HepG2 (cell line): ENCODE measurements at regions not wholly inside any gene's neighbourhood (a gene's known extent, or its start where the extent isn't known, plus 50 kb on each side); places are given as distances from the start of the nearest gene placed in this dataset.

Experiments used
- ATAC-seq: fragments of 200-7000 bp; cut with Tn5 transposase; 3 replicates; pipeline ENCODE4 v1.9.1; 2020; ENCODE audit warnings: mild to moderate bottlenecking, moderate library complexity
- BruUV-seq: library from RNA; stranded (reverse); fragments of 400-500 nt; replicated peaks from 2 replicates; lab custom pipeline; 2021; lab: Mats Ljungman, UMichigan
- CTCF ChIA-PET: fragments of 300-600 bp; formaldehyde crosslinking; extraction: SDS; loops from one replicate; lab custom pipeline; 2021; ENCODE audit warnings: low total read pairs, inconsistent platforms, low intra/inter-chr PET ratio; lab: Yijun Ruan, JAX
- POLR2A ChIA-PET: fragments of 350-600 bp; sonication (Branson Sonifier 250); formaldehyde crosslinking; loops from one replicate; lab custom pipeline; 2020; ENCODE audit warnings: antibody characterized with exemption, inconsistent platforms; lab: Yijun Ruan, JAX
- DNase-seq: peaks from one replicate; pipeline ENCODE4 v3.0.0-alpha.2; 2015; ENCODE audit warnings: low spot score
- FAIRE-seq: peaks from 3 replicates; lab custom pipeline; 2011; peaks lifted over from hg19 to GRCh38; lab: Jason Lieb, UNC
- H2AFZ ChIP-seq: one replicate; pipeline ENCODE4 v1.6.1; 2011; ENCODE audit warnings: low read length, inconsistent platforms
- H3K27ac ChIP-seq: fragments of 300-600 bp; 3 replicates; pipeline ENCODE4 v1.8.0; 2011; ENCODE audit warnings: mixed run types, mild to moderate bottlenecking, mixed read lengths, low read length, inconsistent platforms; ENCODE audit not compliant: insufficient read depth; ENCODE audit errors: extremely low read length
- H3K27me3 ChIP-seq, 2 experiments: fragments of 200-600 bp in 1 of 2; 2 replicates in 1 of 2; 3 replicates in 1 of 2; pipeline versions ENCODE4 v1.6.0 to v1.8.0; 2011; ENCODE audit warnings: low read length in 2 of 2, mild to moderate bottlenecking in 2 of 2, moderate library complexity in 2 of 2, inconsistent platforms in 1 of 2; ENCODE audit not compliant: insufficient read depth in 2 of 2, control insufficient read depth in 1 of 2
- H3K36me3 ChIP-seq, 2 experiments: fragments of 200-600 bp in 1 of 2; replicated peaks in 1 of 2; 2 replicates in 1 of 2; 3 replicates in 1 of 2; pipeline versions ENCODE4 v1.5.1 to v1.8.0; 2011; ENCODE audit warnings: low read length in 2 of 2, inconsistent platforms in 1 of 2; ENCODE audit not compliant: insufficient read depth in 2 of 2, control insufficient read depth in 1 of 2
- H3K4me1 ChIP-seq: 2 replicates; pipeline ENCODE4 v1.5.1; 2012; ENCODE audit warnings: low read length, inconsistent platforms; ENCODE audit not compliant: insufficient read depth
- H3K4me2 ChIP-seq: 2 replicates; pipeline ENCODE4 v1.6.0; 2011; ENCODE audit warnings: low read depth, low read length, inconsistent platforms
- H3K4me3 ChIP-seq, 3 experiments: fragments of 200-600 bp in 1 of 3; sonication (generic), shearing (Covaris generic) in 1 of 3; replicated peaks in 1 of 3; 2 replicates each; pipeline ENCODE4 v1.5.1; 2011 to 2016; ENCODE audit warnings: low read length in 3 of 3, inconsistent platforms in 2 of 3, low read depth in 2 of 3, mild to moderate bottlenecking in 2 of 3, control low read depth in 1 of 3, mixed read lengths in 1 of 3; ENCODE audit not compliant: insufficient read depth in 1 of 3
- H3K79me2 ChIP-seq: one replicate; pipeline ENCODE4 v1.6.1; 2011; ENCODE audit warnings: low read length, inconsistent platforms; ENCODE audit not compliant: insufficient read depth
- H3K9ac ChIP-seq: 2 replicates; pipeline ENCODE4 v1.6.0; 2011; ENCODE audit warnings: mild to moderate bottlenecking, low read depth, low read length, inconsistent platforms; ENCODE audit not compliant: insufficient read depth
- H3K9me3 ChIP-seq: 2 replicates; pipeline ENCODE4 v1.5.1; 2012; ENCODE audit warnings: mild to moderate bottlenecking, low read length
- H4K20me1 ChIP-seq: 2 replicates; pipeline ENCODE4 v1.6.0; 2011; ENCODE audit warnings: inconsistent platforms, mild to moderate bottlenecking, low read length, moderate library complexity; ENCODE audit not compliant: insufficient read depth
- ZNF274 ChIP-seq: sonication (generic); formaldehyde crosslinking; IDR thresholded peaks from 2 replicates; pipeline ENCODE4 v1.5.1; 2020; ENCODE audit warnings: mild to moderate bottlenecking, missing genetic modification reagents
- ZNF768 ChIP-seq: sonication (generic); formaldehyde crosslinking; IDR thresholded peaks from 2 replicates; pipeline ENCODE4 v1.4.0; 2020; ENCODE audit warnings: missing genetic modification reagents
- WGBS: methylation state at CpG from one replicate; pipeline ENCODE4 v1.1.6; 2017; ENCODE audit warnings: low lambda C conversion rate; 5-methylcytosine and 5-hydroxymethylcytosine counted together
- in situ Hi-C: cut with HindIII; loops from 2 replicates; pipeline ENCODE4 v1.10.0; 2017; ENCODE audit warnings: low pct_unique_long_range_greater_than_20kb; ENCODE audit not compliant: extremely low pct_ligation_motif_present
- intact Hi-C: fragments of 100-400 bp; cut with micrococcal nuclease; formaldehyde crosslinking; loops from one replicate; pipeline ENCODE4 v1.10.0; 2022; ENCODE audit not compliant: unreplicated experiment
- TF ChIP-seq, protein P1 (sequence below): sonication (generic); formaldehyde crosslinking; IDR thresholded peaks from 2 replicates; pipeline ENCODE4 v1.5.0; 2020; ENCODE audit warnings: missing genetic modification reagents, mild to moderate bottlenecking, borderline replicate concordance

DNA sequence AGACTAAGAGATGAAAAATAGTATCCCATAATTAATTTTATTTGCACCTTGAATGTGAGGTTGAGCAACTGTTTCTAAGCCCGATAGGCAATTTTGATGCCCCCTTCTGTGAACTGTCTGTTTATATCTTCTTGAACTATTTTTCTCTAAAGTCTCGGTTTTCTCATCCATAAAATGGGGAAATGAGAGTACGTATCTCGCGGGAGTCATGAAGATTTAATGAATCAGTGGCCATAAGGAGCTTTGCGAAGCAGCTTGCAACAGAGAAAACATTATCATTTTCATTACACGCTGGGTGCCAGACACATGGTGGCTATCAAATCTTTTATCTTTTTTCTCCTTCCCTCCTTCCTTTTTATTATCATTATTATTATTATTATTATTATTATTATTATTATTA, 108.1 kb upstream of the CARD11 start:
- Histone ChIP-seq H3K27ac (no peak overlapping the region), H3K9ac (no peak overlapping the region), H4K20me1 (no peaks in the 10 kb centered on the region), H3K4me1 (no peaks in the 10 kb centered on the region), H3K36me3 (no peaks in the 10 kb centered on the region), H3K4me3 (no peak overlapping the region), H3K9me3 (no peaks in the 10 kb centered on the region), H3K79me2 (no peaks in the 10 kb centered on the region), H3K4me2 (no peak overlapping the region), H3K27me3 (0 out of 5 replicates have a peak, but pooled peaks cover 2 to 4% of the 10 kb centered on the region in 2 experiments), H2AFZ (no peak overlapping the region)
- 63% methylated on average over 7 of the region's 7 CpGs for WGBS
- in situ Hi-C loops (no loop called here), intact Hi-C loops (no loop called here)
- TF ChIP-seq ZNF274 (CRISPR knock-in tag), result no peak
- no peak for ATAC-seq
- no TSS peak for BruUV-seq
- no peak for FAIRE-seq
- no peak for DNase-seq
- POLR2A ChIA-PET, result no interaction called here
- CTCF ChIA-PET, result no interaction called here

DNA sequence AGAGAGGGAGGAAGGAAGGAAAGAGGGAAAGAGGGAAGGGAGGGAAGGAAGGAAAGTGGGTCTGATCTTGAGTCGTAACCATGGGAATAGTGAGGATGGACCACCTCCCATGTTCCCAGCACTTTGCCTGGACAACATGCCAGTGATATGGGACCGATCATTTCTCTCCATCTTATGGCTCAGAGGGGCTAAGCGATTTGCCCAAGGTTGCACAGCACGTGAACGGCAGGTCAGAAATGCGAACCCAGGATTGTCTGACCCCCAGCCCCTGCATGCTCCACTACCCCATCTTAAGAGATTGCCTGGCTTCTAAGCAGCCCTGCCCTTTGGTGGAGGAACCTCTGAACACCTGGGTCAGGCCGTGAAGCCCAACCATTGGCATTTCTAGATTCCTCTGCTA, 109.0 kb upstream of the CARD11 start:
- intact Hi-C loops (no loop called here), in situ Hi-C loops (no loop called here)
- H3K79me2 ChIP-seq, result no peaks in the 10 kb centered on the region
- no peaks in the 10 kb centered on the region for H3K4me1 ChIP-seq
- H2AFZ ChIP-seq, result no peak overlapping the region
- no peak overlapping the region for H3K4me2 ChIP-seq
- H4K20me1 ChIP-seq, result no peaks in the 10 kb centered on the region
- no peak overlapping the region for H3K4me3 ChIP-seq
- FAIRE-seq, result no peak
- peaks cover 2 to 5% of the 10 kb centered on the region in 2 experiments; a peak in 1 of 5 replicates for H3K27me3 ChIP-seq
- CTCF ChIA-PET, result no interaction called here
- no peak overlapping the region for H3K9ac ChIP-seq
- H3K27ac ChIP-seq, result no peak overlapping the region
- H3K9me3 ChIP-seq, result no peaks in the 10 kb centered on the region
- ATAC-seq, result no peak
- DNase-seq, result no peak
- WGBS, result 61% methylated on average over 5 of the region's 7 CpGs
- peak; percentile 92 for TF ChIP-seq ZNF768 (CRISPR knock-in tag)
- TF ChIP-seq, protein P1, sequence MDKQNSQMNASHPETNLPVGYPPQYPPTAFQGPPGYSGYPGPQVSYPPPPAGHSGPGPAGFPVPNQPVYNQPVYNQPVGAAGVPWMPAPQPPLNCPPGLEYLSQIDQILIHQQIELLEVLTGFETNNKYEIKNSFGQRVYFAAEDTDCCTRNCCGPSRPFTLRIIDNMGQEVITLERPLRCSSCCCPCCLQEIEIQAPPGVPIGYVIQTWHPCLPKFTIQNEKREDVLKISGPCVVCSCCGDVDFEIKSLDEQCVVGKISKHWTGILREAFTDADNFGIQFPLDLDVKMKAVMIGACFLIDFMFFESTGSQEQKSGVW (CRISPR knock-in tag), result no peak
- H3K36me3 ChIP-seq, result no peaks in the 10 kb centered on the region
- POLR2A ChIA-PET, result no interaction called here
- no TSS peak for BruUV-seq
